HepG2 (cell line): ENCODE measurements at regions not wholly inside any gene's neighbourhood (a gene's known extent, or its start where the extent isn't known, plus 50 kb on each side); places are given as distances from the start of the nearest gene placed in this dataset.

Source experiments
- ATAC-seq: fragments of 200-7000 bp; cut with Tn5 transposase; 3 replicates; pipeline ENCODE4 v1.9.1; 2020; ENCODE audit warnings: mild to moderate bottlenecking, moderate library complexity
- BruUV-seq: library from RNA; stranded (reverse); fragments of 400-500 nt; replicated peaks from 2 replicates; lab custom pipeline; 2021; lab: Mats Ljungman, UMichigan
- CTCF ChIA-PET: fragments of 300-600 bp; formaldehyde crosslinking; extraction: SDS; loops from one replicate; lab custom pipeline; 2021; ENCODE audit warnings: low total read pairs, inconsistent platforms, low intra/inter-chr PET ratio; lab: Yijun Ruan, JAX
- POLR2A ChIA-PET: fragments of 350-600 bp; sonication (Branson Sonifier 250); formaldehyde crosslinking; loops from one replicate; lab custom pipeline; 2020; ENCODE audit warnings: antibody characterized with exemption, inconsistent platforms; lab: Yijun Ruan, JAX
- DNase-seq: peaks from one replicate; pipeline ENCODE4 v3.0.0-alpha.2; 2015; ENCODE audit warnings: low spot score
- FAIRE-seq: peaks from 3 replicates; lab custom pipeline; 2011; peaks lifted over from hg19 to GRCh38; lab: Jason Lieb, UNC
- H2AFZ ChIP-seq: one replicate; pipeline ENCODE4 v1.6.1; 2011; ENCODE audit warnings: low read length, inconsistent platforms
- H3K27ac ChIP-seq: fragments of 300-600 bp; 3 replicates; pipeline ENCODE4 v1.8.0; 2011; ENCODE audit warnings: mixed run types, mild to moderate bottlenecking, mixed read lengths, low read length, inconsistent platforms; ENCODE audit not compliant: insufficient read depth; ENCODE audit errors: extremely low read length
- H3K27me3 ChIP-seq, 2 experiments: fragments of 200-600 bp in 1 of 2; 2 replicates in 1 of 2; 3 replicates in 1 of 2; pipeline versions ENCODE4 v1.6.0 to v1.8.0; 2011; ENCODE audit warnings: low read length in 2 of 2, mild to moderate bottlenecking in 2 of 2, moderate library complexity in 2 of 2, inconsistent platforms in 1 of 2; ENCODE audit not compliant: insufficient read depth in 2 of 2, control insufficient read depth in 1 of 2
- H3K36me3 ChIP-seq, 2 experiments: fragments of 200-600 bp in 1 of 2; replicated peaks in 1 of 2; 2 replicates in 1 of 2; 3 replicates in 1 of 2; pipeline versions ENCODE4 v1.5.1 to v1.8.0; 2011; ENCODE audit warnings: low read length in 2 of 2, inconsistent platforms in 1 of 2; ENCODE audit not compliant: insufficient read depth in 2 of 2, control insufficient read depth in 1 of 2
- H3K4me1 ChIP-seq: 2 replicates; pipeline ENCODE4 v1.5.1; 2012; ENCODE audit warnings: low read length, inconsistent platforms; ENCODE audit not compliant: insufficient read depth
- H3K4me2 ChIP-seq: 2 replicates; pipeline ENCODE4 v1.6.0; 2011; ENCODE audit warnings: low read depth, low read length, inconsistent platforms
- H3K4me3 ChIP-seq, 3 experiments: fragments of 200-600 bp in 1 of 3; sonication (generic), shearing (Covaris generic) in 1 of 3; replicated peaks in 1 of 3; 2 replicates each; pipeline ENCODE4 v1.5.1; 2011 to 2016; ENCODE audit warnings: low read length in 3 of 3, inconsistent platforms in 2 of 3, low read depth in 2 of 3, mild to moderate bottlenecking in 2 of 3, control low read depth in 1 of 3, mixed read lengths in 1 of 3; ENCODE audit not compliant: insufficient read depth in 1 of 3
- H3K79me2 ChIP-seq: one replicate; pipeline ENCODE4 v1.6.1; 2011; ENCODE audit warnings: low read length, inconsistent platforms; ENCODE audit not compliant: insufficient read depth
- H3K9ac ChIP-seq: 2 replicates; pipeline ENCODE4 v1.6.0; 2011; ENCODE audit warnings: mild to moderate bottlenecking, low read depth, low read length, inconsistent platforms; ENCODE audit not compliant: insufficient read depth
- H3K9me3 ChIP-seq: 2 replicates; pipeline ENCODE4 v1.5.1; 2012; ENCODE audit warnings: mild to moderate bottlenecking, low read length
- H4K20me1 ChIP-seq: 2 replicates; pipeline ENCODE4 v1.6.0; 2011; ENCODE audit warnings: inconsistent platforms, mild to moderate bottlenecking, low read length, moderate library complexity; ENCODE audit not compliant: insufficient read depth
- HNRNPK ChIP-seq: fragments of 200-400 bp; formaldehyde crosslinking; IDR thresholded peaks from 2 replicates; pipeline ENCODE4 v1.6.1; 2018; ENCODE audit warnings: low read length, low read depth, moderate library complexity, mild to moderate bottlenecking; ENCODE audit not compliant: poor library complexity, severe bottlenecking
- SIN3A ChIP-seq: IDR thresholded peaks from 2 replicates; pipeline ENCODE4 v1.6.1; 2011; ENCODE audit warnings: low read depth, mild to moderate bottlenecking, control low read depth, low read length, borderline replicate concordance
- SIX1 ChIP-seq: sonication (generic); formaldehyde crosslinking; IDR thresholded peaks from 2 replicates; pipeline ENCODE4 v1.4.0; 2020; ENCODE audit warnings: missing genetic modification reagents, borderline replicate concordance
- TSC22D2 ChIP-seq: sonication (generic); formaldehyde crosslinking; IDR thresholded peaks from 2 replicates; pipeline ENCODE4 v1.5.1; 2020; ENCODE audit warnings: missing genetic modification reagents, mild to moderate bottlenecking, borderline replicate concordance
- UBTF ChIP-seq: sonication (generic); formaldehyde crosslinking; IDR thresholded peaks from 2 replicates; pipeline ENCODE4 v1.4.0; 2020; ENCODE audit warnings: mild to moderate bottlenecking, missing genetic modification reagents
- ZEB1 ChIP-seq: IDR thresholded peaks from 2 replicates; pipeline ENCODE4 v1.6.1; 2012; ENCODE audit warnings: mild to moderate bottlenecking, low read depth, inconsistent platforms; ENCODE audit not compliant: insufficient replicate concordance
- ZFAT ChIP-seq: sonication (generic); formaldehyde crosslinking; conservative IDR thresholded peaks from 2 replicates; pipeline ENCODE4 v1.8.1; 2023; ENCODE audit warnings: missing genetic modification reagents, inconsistent platforms
- ZFY ChIP-seq: sonication (generic); formaldehyde crosslinking; IDR thresholded peaks from 2 replicates; pipeline ENCODE4 v1.4.0; 2020; ENCODE audit warnings: missing genetic modification reagents
- ZNF354B ChIP-seq: sonication (generic); formaldehyde crosslinking; IDR thresholded peaks from 2 replicates; pipeline ENCODE4 v1.8.0; 2022; ENCODE audit warnings: mild to moderate bottlenecking, missing genetic modification reagents
- ZNF496 ChIP-seq: sonication (generic); formaldehyde crosslinking; IDR thresholded peaks from 2 replicates; pipeline ENCODE4 v1.8.1; 2023; ENCODE audit warnings: mild to moderate bottlenecking, moderate library complexity, missing genetic modification reagents; ENCODE audit not compliant: insufficient replicate concordance
- ZNF589 ChIP-seq: sonication (generic); formaldehyde crosslinking; conservative IDR thresholded peaks from 2 replicates; pipeline ENCODE4 v1.8.0; 2022; ENCODE audit warnings: mild to moderate bottlenecking, moderate library complexity, missing genetic modification reagents
- ZNF615 ChIP-seq: sonication (generic); formaldehyde crosslinking; IDR thresholded peaks from 2 replicates; pipeline ENCODE4 v1.5.0; 2020; ENCODE audit warnings: mild to moderate bottlenecking, missing genetic modification reagents, borderline replicate concordance
- ZNF75D ChIP-seq: sonication (generic); formaldehyde crosslinking; IDR thresholded peaks from 2 replicates; pipeline ENCODE4 v1.8.1; 2023; ENCODE audit warnings: missing genetic modification reagents, mild to moderate bottlenecking, borderline replicate concordance
- ZNF841 ChIP-seq: sonication (generic); formaldehyde crosslinking; IDR thresholded peaks from 2 replicates; pipeline ENCODE4 v1.8.1; 2023; ENCODE audit warnings: missing genetic modification reagents, borderline replicate concordance
- WGBS: methylation state at CpG from one replicate; pipeline ENCODE4 v1.1.6; 2017; ENCODE audit warnings: low lambda C conversion rate; 5-methylcytosine and 5-hydroxymethylcytosine counted together
- in situ Hi-C: cut with HindIII; loops from 2 replicates; pipeline ENCODE4 v1.10.0; 2017; ENCODE audit warnings: low pct_unique_long_range_greater_than_20kb; ENCODE audit not compliant: extremely low pct_ligation_motif_present
- intact Hi-C: fragments of 100-400 bp; cut with micrococcal nuclease; formaldehyde crosslinking; loops from one replicate; pipeline ENCODE4 v1.10.0; 2022; ENCODE audit not compliant: unreplicated experiment
- TF ChIP-seq, protein P1 (sequence below): sonication (generic); formaldehyde crosslinking; IDR thresholded peaks from 2 replicates; pipeline ENCODE4 v1.5.0; 2020; ENCODE audit warnings: mild to moderate bottlenecking, missing genetic modification reagents
- TF ChIP-seq, protein P2 (sequence below): sonication (generic); formaldehyde crosslinking; IDR thresholded peaks from 2 replicates; pipeline ENCODE4 v1.5.0; 2020; ENCODE audit warnings: missing genetic modification reagents, mild to moderate bottlenecking, borderline replicate concordance
- TF ChIP-seq, protein P3 (sequence below): sonication (generic); formaldehyde crosslinking; IDR thresholded peaks from 2 replicates; pipeline ENCODE4 v1.4.0; 2020; ENCODE audit warnings: mild to moderate bottlenecking, low read depth, missing genetic modification reagents

- intact Hi-C loops, result no loop called here
- Histone ChIP-seq H3K4me3 (no peak overlapping the region), H3K4me2 (no peak overlapping the region), H3K4me1 (no peaks in the 10 kb centered on the region), H2AFZ (no peak overlapping the region), H3K9ac (no peak overlapping the region), H3K79me2 (no peaks in the 10 kb centered on the region), H3K36me3 (no peaks in the 10 kb centered on the region), H3K9me3 (0 out of 2 replicates have a peak, but pooled peaks cover 4% of the 10 kb centered on the region), H3K27ac (no peak overlapping the region), H4K20me1 (no peaks in the 10 kb centered on the region), H3K27me3 (no peaks in the 10 kb centered on the region)
- DNase-seq (no peak), FAIRE-seq (no peak), ATAC-seq (no peak)
- 2% methylated on average over 4 of the region's 4 CpGs for WGBS
- in situ Hi-C loops, result no loop called here
- ChIA-PET POLR2A (no interaction called here), CTCF (no interaction called here)
- BruUV-seq, result no TSS peak
- TF ChIP-seq ZNF615 (CRISPR knock-in tag) (no peak), ZNF75D (CRISPR knock-in tag) (no peak), ZEB1 (no peak), ZNF496 (CRISPR knock-in tag) (no peak), ZFY (CRISPR knock-in tag) (no peak), ZNF354B (CRISPR knock-in tag) (no peak), ZNF589 (CRISPR knock-in tag) (no peak), HNRNPK (no peak), SIN3A (no peak), ZFAT (no peak), ZNF841 (CRISPR knock-in tag) (no peak), UBTF (CRISPR knock-in tag) (no peak), SIX1 (CRISPR knock-in tag) (no peak), TSC22D2 (CRISPR knock-in tag) (no peak)
- TF ChIP-seq, protein P1, sequence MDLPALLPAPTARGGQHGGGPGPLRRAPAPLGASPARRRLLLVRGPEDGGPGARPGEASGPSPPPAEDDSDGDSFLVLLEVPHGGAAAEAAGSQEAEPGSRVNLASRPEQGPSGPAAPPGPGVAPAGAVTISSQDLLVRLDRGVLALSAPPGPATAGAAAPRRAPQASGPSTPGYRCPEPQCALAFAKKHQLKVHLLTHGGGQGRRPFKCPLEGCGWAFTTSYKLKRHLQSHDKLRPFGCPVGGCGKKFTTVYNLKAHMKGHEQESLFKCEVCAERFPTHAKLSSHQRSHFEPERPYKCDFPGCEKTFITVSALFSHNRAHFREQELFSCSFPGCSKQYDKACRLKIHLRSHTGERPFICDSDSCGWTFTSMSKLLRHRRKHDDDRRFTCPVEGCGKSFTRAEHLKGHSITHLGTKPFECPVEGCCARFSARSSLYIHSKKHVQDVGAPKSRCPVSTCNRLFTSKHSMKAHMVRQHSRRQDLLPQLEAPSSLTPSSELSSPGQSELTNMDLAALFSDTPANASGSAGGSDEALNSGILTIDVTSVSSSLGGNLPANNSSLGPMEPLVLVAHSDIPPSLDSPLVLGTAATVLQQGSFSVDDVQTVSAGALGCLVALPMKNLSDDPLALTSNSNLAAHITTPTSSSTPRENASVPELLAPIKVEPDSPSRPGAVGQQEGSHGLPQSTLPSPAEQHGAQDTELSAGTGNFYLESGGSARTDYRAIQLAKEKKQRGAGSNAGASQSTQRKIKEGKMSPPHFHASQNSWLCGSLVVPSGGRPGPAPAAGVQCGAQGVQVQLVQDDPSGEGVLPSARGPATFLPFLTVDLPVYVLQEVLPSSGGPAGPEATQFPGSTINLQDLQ (CRISPR knock-in tag), result no peak
- TF ChIP-seq, protein P2, sequence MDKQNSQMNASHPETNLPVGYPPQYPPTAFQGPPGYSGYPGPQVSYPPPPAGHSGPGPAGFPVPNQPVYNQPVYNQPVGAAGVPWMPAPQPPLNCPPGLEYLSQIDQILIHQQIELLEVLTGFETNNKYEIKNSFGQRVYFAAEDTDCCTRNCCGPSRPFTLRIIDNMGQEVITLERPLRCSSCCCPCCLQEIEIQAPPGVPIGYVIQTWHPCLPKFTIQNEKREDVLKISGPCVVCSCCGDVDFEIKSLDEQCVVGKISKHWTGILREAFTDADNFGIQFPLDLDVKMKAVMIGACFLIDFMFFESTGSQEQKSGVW (CRISPR knock-in tag), result no peak
- TF ChIP-seq, protein P3, sequence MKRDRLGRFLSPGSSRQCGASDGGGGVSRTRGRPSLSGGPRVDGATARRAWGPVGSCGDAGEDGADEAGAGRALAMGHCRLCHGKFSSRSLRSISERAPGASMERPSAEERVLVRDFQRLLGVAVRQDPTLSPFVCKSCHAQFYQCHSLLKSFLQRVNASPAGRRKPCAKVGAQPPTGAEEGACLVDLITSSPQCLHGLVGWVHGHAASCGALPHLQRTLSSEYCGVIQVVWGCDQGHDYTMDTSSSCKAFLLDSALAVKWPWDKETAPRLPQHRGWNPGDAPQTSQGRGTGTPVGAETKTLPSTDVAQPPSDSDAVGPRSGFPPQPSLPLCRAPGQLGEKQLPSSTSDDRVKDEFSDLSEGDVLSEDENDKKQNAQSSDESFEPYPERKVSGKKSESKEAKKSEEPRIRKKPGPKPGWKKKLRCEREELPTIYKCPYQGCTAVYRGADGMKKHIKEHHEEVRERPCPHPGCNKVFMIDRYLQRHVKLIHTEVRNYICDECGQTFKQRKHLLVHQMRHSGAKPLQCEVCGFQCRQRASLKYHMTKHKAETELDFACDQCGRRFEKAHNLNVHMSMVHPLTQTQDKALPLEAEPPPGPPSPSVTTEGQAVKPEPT (CRISPR knock-in tag), result no peak
These were observed 165.2 kb upstream of the CELF2 start for GRCh38 chr10:10852464-10852863.
